Fibroblast of lung (primary cell): ENCODE measurements at regions not wholly inside any gene's neighbourhood (a gene's known extent, or its start where the extent isn't known, plus 50 kb on each side); places are given as distances from the start of the nearest gene placed in this dataset.

Source experiments
- CTCF ChIP-seq, 2 donors: IDR thresholded peaks in 1 of 2; conservative IDR thresholded peaks in 1 of 2; 1 replicate in 1 of 2; 2 replicates in 1 of 2; pipeline ENCODE4 v1.5.1; 2011 to 2012; ENCODE audit warnings: low read length in 2 of 2, control low read depth in 1 of 2, inconsistent platforms in 1 of 2, low read depth in 1 of 2, mild to moderate bottlenecking in 1 of 2
- EZH2 ChIP-seq: IDR thresholded peaks from 2 replicates; pipeline ENCODE4 v1.5.1; 2012; ENCODE audit warnings: low read length, control low read depth, mild to moderate bottlenecking; ENCODE audit errors: missing control alignments

GRCh38 chr11:45026835-45027234, 76.2 kb upstream of the TP53I11 start:
- TF ChIP-seq CTCF (conservative IDR thresholded peaks at IDR 0.05 in 1 of 2, IDR thresholded peaks at IDR 0.05 in 1 of 2; ENCODE audit: low read depth in 1 of 2, low read length in 2 of 2) (no peak), EZH2 (no peak)
